Activated T-cell treated with anti-CD3 and anti-CD28 coated beads for 4 hours (primary cell): ENCODE measurements at regions not wholly inside any gene's neighbourhood (a gene's known extent, or its start where the extent isn't known, plus 50 kb on each side); places are given as distances from the start of the nearest gene placed in this dataset.

Experiments used
- DNase-seq: peaks from one replicate; pipeline ENCODE4 v3.0.0-alpha.2; 2020

GRCh38 chr2:16124881-16125613, 184.7 kb downstream of the MYCN start:
- no peak for DNase-seq

- no peak for DNase-seq
Observed at GRCh38 chr2:16123856-16124780, 183.8 kb downstream of the MYCN start.

GRCh38 chr2:16123421-16123820, 183.1 kb downstream of the MYCN start:
- DNase-seq = no peak

GRCh38 chr2:16122556-16122955, 182.2 kb downstream of the MYCN start:
- DNase-seq = no peak

GRCh38 chr2:16121986-16122390, 181.6 kb downstream of the MYCN start:
- DNase-seq = no peak

- no peak for DNase-seq
Observed at GRCh38 chr2:16121231-16121985, 181.1 kb downstream of the MYCN start.

- no peak for DNase-seq
Observed at GRCh38 chr2:16120591-16121180, 180.3 kb downstream of the MYCN start.

GRCh38 chr2:16119741-16120140, 179.4 kb downstream of the MYCN start:
- DNase-seq = no peak

- DNase-seq = no peak
Observed at GRCh38 chr2:16118611-16119590, 178.6 kb downstream of the MYCN start.

- no peak for DNase-seq
Observed at GRCh38 chr2:16117791-16118610, 177.7 kb downstream of the MYCN start.

GRCh38 chr2:16117021-16117700, 176.8 kb downstream of the MYCN start:
- DNase-seq = no peak

- no peak for DNase-seq
Observed at GRCh38 chr2:16115881-16116830, 175.8 kb downstream of the MYCN start.

GRCh38 chr2:16115291-16115690, 174.9 kb downstream of the MYCN start:
- DNase-seq = no peak

- no peak for DNase-seq
Observed at GRCh38 chr2:16114836-16115235, 174.5 kb downstream of the MYCN start.

- no peak for DNase-seq
Observed at GRCh38 chr2:16114070-16114469, 173.7 kb downstream of the MYCN start.

GRCh38 chr2:16113568-16113967, 173.2 kb downstream of the MYCN start:
- DNase-seq = no peak

GRCh38 chr2:16112972-16113560, 172.7 kb downstream of the MYCN start:
- no peak for DNase-seq

- DNase-seq = no peak
Observed at GRCh38 chr2:16112251-16112971, 172.1 kb downstream of the MYCN start.
